PC-3 (cell line): ENCODE measurements at regions not wholly inside any gene's neighbourhood (a gene's known extent, or its start where the extent isn't known, plus 50 kb on each side); places are given as distances from the start of the nearest gene placed in this dataset.
"Not testable (repeated sequence)": the region's sequence is repeated elsewhere in the genome, so short reads cannot be mapped to it uniquely, and the experiment has no call there.

Source experiments
- CTCF ChIP-seq: fragments of 300-600 bp; sonication (generic); conservative IDR thresholded peaks from 2 replicates; pipeline ENCODE4 v1.5.1; 2017; ENCODE audit warnings: antibody characterized with exemption, low read depth, mild to moderate bottlenecking, low read length
- EZH2phosphoT487 ChIP-seq: fragments of 300-600 bp; sonication (generic); IDR thresholded peaks from 2 replicates; pipeline ENCODE4 v1.6.1; 2018; ENCODE audit warnings: mild to moderate bottlenecking, antibody characterized with exemption, low read length, borderline replicate concordance

- TF ChIP-seq CTCF, EZH2phosphoT487: not testable (repeated sequence)
Observed at GRCh38 chr3:153232050-153232752, 70.2 kb downstream of the RAP2B start.
